Retinal pigment epithelial cell (primary cell): ENCODE measurements at regions not wholly inside any gene's neighbourhood (a gene's known extent, or its start where the extent isn't known, plus 50 kb on each side); places are given as distances from the start of the nearest gene placed in this dataset.

Source experiments
- DNase-seq: peaks from one replicate; pipeline ENCODE4 v3.0.0-alpha.2; 2010; ENCODE audit warnings: low read depth
- H3K4me3 ChIP-seq: 2 replicates; pipeline ENCODE4 v1.5.1; 2011; ENCODE audit warnings: mild to moderate bottlenecking, low read length, control low read depth, moderate library complexity
- TF ChIP-seq, protein P1 (sequence below): conservative IDR thresholded peaks from 2 replicates; pipeline ENCODE4 v1.5.1; 2011; ENCODE audit warnings: low read depth, low read length, control low read depth, inconsistent platforms

DNA sequence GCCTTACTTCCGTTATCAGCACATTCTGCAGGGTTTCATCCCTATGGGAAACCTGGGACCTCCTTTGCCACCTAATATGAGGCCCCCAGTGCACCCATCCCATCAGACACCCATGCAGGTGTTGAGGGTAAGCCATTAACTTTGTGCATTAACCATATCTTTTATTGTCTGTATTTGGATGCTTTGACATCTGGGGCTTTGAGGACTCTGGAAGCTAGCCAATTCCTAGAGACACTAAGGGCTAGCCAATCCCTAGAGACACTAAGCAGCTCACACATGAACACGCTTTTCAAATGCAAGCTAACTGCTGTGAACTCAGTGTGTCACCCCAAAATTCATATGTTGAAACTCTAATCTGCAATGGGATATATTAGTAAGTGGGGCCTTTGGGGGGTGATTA, 272.5 kb upstream of the COBL start:
- H3K4me3 ChIP-seq = no peak overlapping the region
- DNase-seq = no peak
- TF ChIP-seq, protein P1, sequence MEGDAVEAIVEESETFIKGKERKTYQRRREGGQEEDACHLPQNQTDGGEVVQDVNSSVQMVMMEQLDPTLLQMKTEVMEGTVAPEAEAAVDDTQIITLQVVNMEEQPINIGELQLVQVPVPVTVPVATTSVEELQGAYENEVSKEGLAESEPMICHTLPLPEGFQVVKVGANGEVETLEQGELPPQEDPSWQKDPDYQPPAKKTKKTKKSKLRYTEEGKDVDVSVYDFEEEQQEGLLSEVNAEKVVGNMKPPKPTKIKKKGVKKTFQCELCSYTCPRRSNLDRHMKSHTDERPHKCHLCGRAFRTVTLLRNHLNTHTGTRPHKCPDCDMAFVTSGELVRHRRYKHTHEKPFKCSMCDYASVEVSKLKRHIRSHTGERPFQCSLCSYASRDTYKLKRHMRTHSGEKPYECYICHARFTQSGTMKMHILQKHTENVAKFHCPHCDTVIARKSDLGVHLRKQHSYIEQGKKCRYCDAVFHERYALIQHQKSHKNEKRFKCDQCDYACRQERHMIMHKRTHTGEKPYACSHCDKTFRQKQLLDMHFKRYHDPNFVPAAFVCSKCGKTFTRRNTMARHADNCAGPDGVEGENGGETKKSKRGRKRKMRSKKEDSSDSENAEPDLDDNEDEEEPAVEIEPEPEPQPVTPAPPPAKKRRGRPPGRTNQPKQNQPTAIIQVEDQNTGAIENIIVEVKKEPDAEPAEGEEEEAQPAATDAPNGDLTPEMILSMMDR = no peak

DNA sequence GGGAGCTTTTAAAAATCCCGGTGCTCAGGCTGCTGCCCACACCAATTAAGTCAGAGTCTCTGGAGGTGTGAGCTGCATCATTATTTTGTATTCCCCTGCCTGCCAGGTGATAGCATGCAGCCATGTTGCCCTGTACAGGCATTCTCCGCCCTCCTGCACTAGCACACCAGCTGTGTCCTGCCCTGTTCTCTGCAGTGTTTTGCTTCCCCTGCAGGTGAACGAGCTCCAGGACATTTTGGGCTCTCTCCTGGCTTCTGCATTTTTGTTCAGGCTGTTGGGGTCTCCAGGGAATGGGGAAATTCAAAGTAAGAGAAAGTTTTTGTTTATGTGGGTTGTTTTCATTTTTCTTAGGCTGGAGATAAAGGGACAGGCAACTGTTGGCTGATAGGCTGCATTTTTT, 271.0 kb upstream of the COBL start:
- DNase-seq = no peak
- H3K4me3 ChIP-seq = no peak overlapping the region
- TF ChIP-seq, protein P1 = no peak

DNA sequence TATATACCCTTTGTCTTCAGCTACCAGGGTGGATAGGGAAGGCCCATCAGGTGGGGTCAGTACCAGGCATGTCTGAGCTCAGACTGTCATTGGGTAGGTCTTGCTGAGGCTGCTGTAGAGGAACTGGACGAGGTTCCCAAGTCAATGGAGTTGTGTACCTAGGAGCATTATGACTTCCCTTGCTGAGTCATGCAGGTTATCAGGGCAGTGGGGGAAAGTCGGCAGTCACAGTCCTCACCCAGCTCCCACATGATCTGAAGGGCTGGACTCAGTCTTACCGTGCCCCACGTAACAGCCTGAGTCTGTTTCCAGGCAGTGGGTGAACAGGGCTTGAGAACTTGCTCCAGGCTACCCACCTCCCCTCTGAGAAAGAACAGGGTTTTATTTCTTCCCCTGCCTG, 260.8 kb upstream of the COBL start:
- no peak overlapping the region for H3K4me3 ChIP-seq
- DNase-seq = no peak
- TF ChIP-seq, protein P1 = no peak

- DNase-seq = no peak
- TF ChIP-seq, protein P1 = no peak
- no peak overlapping the region for H3K4me3 ChIP-seq
Observed at GRCh38 chr7:51569581-51569980, 253.0 kb upstream of the COBL start.

DNA sequence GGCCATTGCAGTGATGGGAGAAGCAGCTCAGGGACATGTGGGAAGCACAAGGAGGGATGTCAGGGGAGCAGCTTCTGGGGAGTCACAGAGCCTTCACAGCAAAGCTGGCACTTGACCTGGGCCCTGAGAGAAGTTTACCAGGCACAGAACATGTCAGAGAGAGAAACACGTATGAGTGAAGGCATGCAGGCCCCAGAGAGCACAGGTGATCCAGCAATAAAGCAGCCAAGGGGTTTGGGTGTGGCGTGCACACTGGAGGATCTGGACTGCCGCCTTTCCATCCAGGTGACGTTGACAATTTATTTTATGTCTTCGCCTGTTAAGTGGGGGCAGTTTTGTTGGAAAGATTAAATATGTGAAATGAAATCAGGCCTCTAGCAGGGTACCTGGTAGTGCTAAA, 252.6 kb upstream of the COBL start:
- DNase-seq = no peak
- TF ChIP-seq, protein P1 = no peak
- H3K4me3 ChIP-seq = no peak overlapping the region

DNA sequence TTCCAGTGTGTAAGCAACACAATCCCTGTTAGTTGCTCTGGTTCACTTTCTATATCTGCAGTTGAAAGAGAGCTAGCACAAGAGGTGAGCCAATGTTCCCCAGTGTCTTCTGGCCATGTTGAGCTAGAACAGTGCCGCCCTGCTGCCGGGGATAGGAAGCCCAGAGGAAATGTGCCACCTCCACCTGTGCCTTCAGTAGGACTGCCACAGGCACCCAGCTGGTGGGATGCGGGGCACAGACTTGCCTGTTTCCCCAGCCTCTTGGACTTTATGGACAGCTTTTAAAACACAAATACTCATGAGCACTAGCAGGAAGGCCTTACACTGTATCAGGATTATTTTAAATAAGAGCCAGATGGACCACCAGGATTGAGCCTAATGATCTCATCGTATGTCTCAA, 234.5 kb upstream of the COBL start:
- no peak overlapping the region for H3K4me3 ChIP-seq
- DNase-seq = no peak
- TF ChIP-seq, protein P1 = no peak

DNA sequence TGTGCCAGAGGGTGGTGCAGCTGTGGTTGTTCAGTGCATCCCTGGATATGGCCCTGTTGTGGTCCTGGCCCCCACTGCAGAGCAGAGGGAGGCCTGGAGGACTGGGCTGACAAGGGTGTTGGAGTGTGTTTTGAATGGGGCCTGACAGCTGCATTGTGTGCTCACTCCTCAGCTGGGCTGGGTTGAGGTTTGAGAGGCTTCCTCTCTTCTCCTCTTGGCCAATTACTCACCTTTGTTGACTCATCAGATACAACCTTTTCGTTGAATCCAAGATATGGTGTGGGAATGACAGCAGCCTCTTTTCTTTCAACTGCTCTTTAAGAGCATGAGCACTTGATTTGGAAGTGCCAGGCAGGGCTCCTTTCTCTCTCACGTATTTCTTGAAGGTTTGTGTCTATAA, 228.5 kb upstream of the COBL start:
- TF ChIP-seq, protein P1 = no peak
- DNase-seq = no peak
- H3K4me3 ChIP-seq = no peak overlapping the region
